ENCODE measurements at regions not wholly inside any gene's neighbourhood (a gene's known extent, or its start where the extent isn't known, plus 50 kb on each side); places are given as distances from the start of the nearest gene placed in this dataset.

GRCh38 chr18:22483407-22483806 is 65.7 kb upstream of the CTAGE1 start:
- Mint-ChIP-seq H3K4me1 (no peaks in the 10 kb centered on the region), H3K4me3 (no peak overlapping the region), H3K27me3 (ENCODE audit: low read depth) (no peaks in the 10 kb centered on the region), H3K9me3 (peaks cover 3% of the 10 kb centered on the region; the same call in 1 of the 2 replicates), H3K36me3 (no peaks in the 10 kb centered on the region), H3K27ac (no peak overlapping the region)
- TF ChIP-seq HMGXB4 (CRISPR knock-in tag; IDR thresholded peaks at IDR 0.05) = no peak
- ChIA-PET POLR2A (no interaction called here), CTCF (no interaction called here)
- DNase-seq (ENCODE audit: low spot score) = no peak
- ATAC-seq = no peak

GRCh38 chr18:22484471-22484870 is 66.8 kb upstream of the CTAGE1 start:
- H3K27ac Mint-ChIP-seq = no peak overlapping the region
- peaks cover 3% of the 10 kb centered on the region; the same call in 1 of the 2 replicates for H3K9me3 Mint-ChIP-seq
- H3K36me3 Mint-ChIP-seq = no peaks in the 10 kb centered on the region
- no peak for TF ChIP-seq ETV6 (CRISPR knock-in tag; IDR thresholded peaks at IDR 0.05)
- no peak for TF ChIP-seq NFE2L1 (CRISPR knock-in tag; IDR thresholded peaks at IDR 0.05)
- no peak for TF ChIP-seq TP53 (CRISPR knock-in tag; IDR thresholded peaks at IDR 0.05)
- no peak for TF ChIP-seq ZMAT4 (CRISPR knock-in tag; IDR thresholded peaks at IDR 0.05)
- TF ChIP-seq TEAD4 (CRISPR knock-in tag; IDR thresholded peaks at IDR 0.05) = no peak
- TF ChIP-seq ATF6 (CRISPR knock-in tag; IDR thresholded peaks at IDR 0.05) = no peak
- TF ChIP-seq ZBTB43 (CRISPR knock-in tag; IDR thresholded peaks at IDR 0.05) = no peak
- no peak for TF ChIP-seq ZNF317 (CRISPR knock-in tag; IDR thresholded peaks at IDR 0.05; ENCODE audit: borderline replicate concordance, low read depth)
- no peak for TF ChIP-seq HMGXB4 (CRISPR knock-in tag; IDR thresholded peaks at IDR 0.05)
- no peak for TF ChIP-seq MYBL2 (CRISPR knock-in tag; IDR thresholded peaks at IDR 0.05)
- no peak for TF ChIP-seq NR3C1 (CRISPR knock-in tag; conservative IDR thresholded peaks at IDR 0.05; ENCODE audit: low read depth)
- TF ChIP-seq JUN (CRISPR knock-in tag; IDR thresholded peaks at IDR 0.05) = no peak
- no peak for TF ChIP-seq NR1H2 (CRISPR knock-in tag; IDR thresholded peaks at IDR 0.05)
- no peak for TF ChIP-seq FOXK1 (CRISPR knock-in tag; IDR thresholded peaks at IDR 0.05)
- no peak for TF ChIP-seq TCF7 (CRISPR knock-in tag; IDR thresholded peaks at IDR 0.05; ENCODE audit: low read depth)
- no peak for TF ChIP-seq E2F1 (CRISPR knock-in tag; IDR thresholded peaks at IDR 0.05)
- TF ChIP-seq ZNF671 (CRISPR knock-in tag; IDR thresholded peaks at IDR 0.05) = no peak
- ChIA-PET POLR2A (no interaction called here), CTCF (no interaction called here)
- no peak for DNase-seq (ENCODE audit: low spot score)
- H3K4me1 Mint-ChIP-seq = no peaks in the 10 kb centered on the region
- no peak for ATAC-seq
- no peak overlapping the region for H3K4me3 Mint-ChIP-seq
- H3K27me3 Mint-ChIP-seq (ENCODE audit: low read depth) = no peaks in the 10 kb centered on the region

Data from WTC11 (cell line).